ENCODE measurements at regions not wholly inside any gene's neighbourhood (a gene's known extent, or its start where the extent isn't known, plus 50 kb on each side); places are given as distances from the start of the nearest gene placed in this dataset.
"Not testable (repeated sequence)": the region's sequence is repeated elsewhere in the genome, so short reads cannot be mapped to it uniquely, and the experiment has no call there.

- in situ Hi-C loops (cut with HindIII; ENCODE audit: low pct_unique_long_range_greater_than_20kb, low sequenced_read_pairs) = no loop called here
- DNase-seq (ENCODE audit: low read depth, low spot score) = no peak
Measured at GRCh38 chr11:106533046-106533445, 455.6 kb downstream of the AASDHPPT start.

- DNase-seq (ENCODE audit: low read depth, low spot score) = no peak
- in situ Hi-C loops (cut with HindIII; ENCODE audit: low pct_unique_long_range_greater_than_20kb, low sequenced_read_pairs) = no loop called here
Measured at GRCh38 chr11:106540001-106540400, 462.5 kb downstream of the AASDHPPT start.

GRCh38 chr11:106548406-106548805, 469.9 kb downstream of the GUCY1A2 start:
- in situ Hi-C loops (cut with HindIII; ENCODE audit: low pct_unique_long_range_greater_than_20kb, low sequenced_read_pairs) = no loop called here
- DNase-seq (ENCODE audit: low read depth, low spot score) = no peak

GRCh38 chr11:106551744-106552673, 466.3 kb downstream of the GUCY1A2 start:
- no peak for DNase-seq (ENCODE audit: low read depth, low spot score)
- in situ Hi-C loops (cut with HindIII; ENCODE audit: low pct_unique_long_range_greater_than_20kb, low sequenced_read_pairs) = no loop called here

- peak; percentile 15 for DNase-seq (ENCODE audit: low read depth, low spot score)
- in situ Hi-C loops (cut with HindIII; ENCODE audit: low pct_unique_long_range_greater_than_20kb, low sequenced_read_pairs) = no loop called here
Measured at GRCh38 chr11:106552694-106553203, 465.5 kb downstream of the GUCY1A2 start.

- DNase-seq (ENCODE audit: low read depth, low spot score) = no peak
- in situ Hi-C loops (cut with HindIII; ENCODE audit: low pct_unique_long_range_greater_than_20kb, low sequenced_read_pairs) = no loop called here
Measured at GRCh38 chr11:106553304-106553703, 465.0 kb downstream of the GUCY1A2 start.

GRCh38 chr11:106555566-106556250, 462.6 kb downstream of the GUCY1A2 start:
- in situ Hi-C loops (cut with HindIII; ENCODE audit: low pct_unique_long_range_greater_than_20kb, low sequenced_read_pairs); DNase-seq (ENCODE audit: low read depth, low spot score): not testable (repeated sequence)

- in situ Hi-C loops (cut with HindIII; ENCODE audit: low pct_unique_long_range_greater_than_20kb, low sequenced_read_pairs) = no loop called here
- DNase-seq (ENCODE audit: low read depth, low spot score) = no peak
Measured at GRCh38 chr11:106565326-106565725, 452.9 kb downstream of the GUCY1A2 start.

GRCh38 chr11:106568632-106569031, 449.6 kb downstream of the GUCY1A2 start:
- in situ Hi-C loops (cut with HindIII; ENCODE audit: low pct_unique_long_range_greater_than_20kb, low sequenced_read_pairs) = no loop called here
- no peak for DNase-seq (ENCODE audit: low read depth, low spot score)

- in situ Hi-C loops (cut with HindIII; ENCODE audit: low pct_unique_long_range_greater_than_20kb, low sequenced_read_pairs); DNase-seq (ENCODE audit: low read depth, low spot score): not testable (repeated sequence)
Measured at GRCh38 chr11:106577384-106577783, 440.9 kb downstream of the GUCY1A2 start.

GRCh38 chr11:106581399-106581798, 436.9 kb downstream of the GUCY1A2 start:
- no peak for DNase-seq (ENCODE audit: low read depth, low spot score)
- in situ Hi-C loops (cut with HindIII; ENCODE audit: low pct_unique_long_range_greater_than_20kb, low sequenced_read_pairs) = no loop called here

GRCh38 chr11:106585061-106585460, 433.2 kb downstream of the GUCY1A2 start:
- in situ Hi-C loops (cut with HindIII; ENCODE audit: low pct_unique_long_range_greater_than_20kb, low sequenced_read_pairs) = no loop called here
- peak; percentile 54 for DNase-seq (ENCODE audit: low read depth, low spot score)

GRCh38 chr11:106594751-106595351, 423.4 kb downstream of the GUCY1A2 start:
- DNase-seq (ENCODE audit: low read depth, low spot score) = no peak
- in situ Hi-C loops (cut with HindIII; ENCODE audit: low pct_unique_long_range_greater_than_20kb, low sequenced_read_pairs) = no loop called here

GRCh38 chr11:106601684-106602297, 416.5 kb downstream of the GUCY1A2 start:
- DNase-seq (ENCODE audit: low read depth, low spot score) = no peak
- in situ Hi-C loops (cut with HindIII; ENCODE audit: low pct_unique_long_range_greater_than_20kb, low sequenced_read_pairs) = no loop called here

GRCh38 chr11:106608677-106609076, 409.6 kb downstream of the GUCY1A2 start:
- in situ Hi-C loops (cut with HindIII; ENCODE audit: low pct_unique_long_range_greater_than_20kb, low sequenced_read_pairs) = no loop called here
- no peak for DNase-seq (ENCODE audit: low read depth, low spot score)

GRCh38 chr11:106614262-106614661, 404.0 kb downstream of the GUCY1A2 start:
- in situ Hi-C loops (cut with HindIII; ENCODE audit: low pct_unique_long_range_greater_than_20kb, low sequenced_read_pairs) = no loop called here
- no peak for DNase-seq (ENCODE audit: low read depth, low spot score)

- in situ Hi-C loops (cut with HindIII; ENCODE audit: low pct_unique_long_range_greater_than_20kb, low sequenced_read_pairs) = no loop called here
Measured at GRCh38 chr11:106619320-106619990, 398.8 kb downstream of the GUCY1A2 start.

More at GRCh38 chr11:106619320-106619990, 398.8 kb downstream of the GUCY1A2 start:
- no peak for DNase-seq (ENCODE audit: low read depth, low spot score)
